GM12878 (cell line): ENCODE measurements at regions not wholly inside any gene's neighbourhood (a gene's known extent, or its start where the extent isn't known, plus 50 kb on each side); places are given as distances from the start of the nearest gene placed in this dataset.

ENCODE experiments used
- ATAC-seq: fragments of 200-7000 bp; cut with Tn5 transposase; 3 replicates; pipeline ENCODE4 v1.9.1; 2020; ENCODE audit warnings: mild to moderate bottlenecking, moderate library complexity
- BruUV-seq: library from RNA; stranded (reverse); fragments of 400-500 nt; replicated peaks from 2 replicates; lab custom pipeline; 2021; lab: Mats Ljungman, UMichigan
- CTCF ChIA-PET: fragments of 300-600 bp; sonication (Branson Sonifier 250); formaldehyde crosslinking; extraction: SDS; loops from one replicate; lab custom pipeline; 2021; ENCODE audit warnings: inconsistent platforms; lab: Yijun Ruan, JAX
- POLR2A ChIA-PET: fragments of 350-600 bp; formaldehyde crosslinking; extraction: SDS; loops from one replicate; lab custom pipeline; 2021; ENCODE audit warnings: inconsistent platforms; lab: Charles Lee
- RAD21 ChIA-PET: fragments of 300-600 bp; sonication (Branson Sonifier 250); formaldehyde crosslinking; loops from one replicate; lab custom pipeline; 2023; ENCODE audit warnings: antibody characterized with exemption; ENCODE audit not compliant: unreplicated experiment; lab: Charles Lee
- SMC1A ChIA-PET: fragments of 300-600 bp; sonication (Branson Sonifier 250); formaldehyde crosslinking; loops from one replicate; lab custom pipeline; 2023; ENCODE audit not compliant: unreplicated experiment, uncharacterized antibody; lab: Charles Lee
- DNase-seq: peaks from one replicate; pipeline ENCODE4 v3.0.0-alpha.2; 2011; ENCODE audit warnings: low read depth, low spot score
- FAIRE-seq: peaks from 3 replicates; lab custom pipeline; 2011; peaks lifted over from hg19 to GRCh38; lab: Jason Lieb, UNC
- H2AFZ ChIP-seq: 2 replicates; pipeline ENCODE4 v1.6.0; 2011; ENCODE audit warnings: low read depth, low read length, control low read depth; ENCODE audit not compliant: control insufficient read depth
- H3K27ac ChIP-seq: 2 replicates; pipeline ENCODE4 v1.5.1; 2011; ENCODE audit warnings: control low read depth; ENCODE audit not compliant: control insufficient read depth, insufficient read depth
- H3K27me3 ChIP-seq, 2 experiments: replicated peaks in 1 of 2; 2 replicates each; pipeline versions ENCODE4 v1.6.0 to v1.6.1; 2011; ENCODE audit warnings: low read length in 1 of 2; ENCODE audit not compliant: control insufficient read depth in 2 of 2, insufficient read depth in 2 of 2
- H3K36me3 ChIP-seq, 2 experiments: 2 replicates each; pipeline ENCODE4 v1.5.1; 2011; ENCODE audit warnings: low read length in 1 of 2; ENCODE audit not compliant: control insufficient read depth in 2 of 2, insufficient read depth in 2 of 2
- H3K4me1 ChIP-seq: 2 replicates; pipeline ENCODE4 v1.6.1; 2011; ENCODE audit warnings: mild to moderate bottlenecking, low read length, moderate library complexity, mixed read lengths; ENCODE audit not compliant: control insufficient read depth, insufficient read depth
- H3K4me2 ChIP-seq: 2 replicates; pipeline ENCODE4 v1.6.0; 2011; ENCODE audit warnings: control low read depth; ENCODE audit not compliant: control insufficient read depth, insufficient read depth
- H3K4me3 ChIP-seq: fragments of 200-600 bp; sonication (generic); 2 replicates; pipeline ENCODE4 v1.5.1; 2016
- H3K79me2 ChIP-seq: 2 replicates; pipeline ENCODE4 v1.6.0; 2011; ENCODE audit warnings: low read length; ENCODE audit not compliant: control insufficient read depth, insufficient read depth
- H3K9ac ChIP-seq: 2 replicates; pipeline ENCODE4 v1.8.0; 2011; ENCODE audit warnings: low read length, control low read depth, mixed read lengths; ENCODE audit not compliant: control insufficient read depth, insufficient read depth
- H3K9me3 ChIP-seq: replicated peaks from 3 replicates; pipeline ENCODE4 v1.5.1; 2011; ENCODE audit warnings: mild to moderate bottlenecking, low read length; ENCODE audit not compliant: control insufficient read depth, insufficient read depth
- H4K20me1 ChIP-seq: 2 replicates; pipeline ENCODE4 v1.6.0; 2011; ENCODE audit not compliant: control insufficient read depth, insufficient read depth
- BMI1 ChIP-seq: fragments of 450-650 bp; IDR thresholded peaks from 2 replicates; pipeline ENCODE4 v1.6.1; 2016; ENCODE audit warnings: mild to moderate bottlenecking, moderate library complexity, borderline replicate concordance
- MEF2B ChIP-seq: fragments of 450-650 bp; IDR thresholded peaks from 2 replicates; pipeline ENCODE4 v1.6.1; 2018; ENCODE audit warnings: mild to moderate bottlenecking, moderate library complexity; ENCODE audit not compliant: partially characterized antibody, poor library complexity, severe bottlenecking
- NR2C2 ChIP-seq: IDR thresholded peaks from 2 replicates; pipeline ENCODE4 v1.6.1; 2011; ENCODE audit warnings: borderline replicate concordance, low read depth; ENCODE audit not compliant: control insufficient read depth, insufficient read length
- SPI1 ChIP-seq: IDR thresholded peaks from 2 replicates; pipeline ENCODE4 v1.6.1; 2011; ENCODE audit warnings: low read depth, mild to moderate bottlenecking, low read length, moderate library complexity, borderline replicate concordance; ENCODE audit not compliant: insufficient read depth
- SUZ12 ChIP-seq: fragments of 200-600 bp; sonication (generic); IDR thresholded peaks from one replicate; pipeline ENCODE4 v1.6.1; 2018; ENCODE audit warnings: antibody characterized with exemption, mild to moderate bottlenecking; ENCODE audit not compliant: unreplicated experiment
- ZNF274 ChIP-seq: IDR thresholded peaks from one replicate; pipeline ENCODE4 v1.8.0; 2011; ENCODE audit not compliant: insufficient read length, insufficient read depth
- ZNF622 ChIP-seq: fragments of 450-650 bp; IDR thresholded peaks from 2 replicates; pipeline ENCODE4 v1.6.1; 2017; ENCODE audit warnings: mild to moderate bottlenecking, inconsistent platforms
- WGBS: methylation state at CpG from one replicate; pipeline ENCODE4 v1.1.6; 2016; ENCODE audit warnings: low lambda C conversion rate; ENCODE audit not compliant: insufficient replicate concordance, insufficient coverage; ENCODE audit errors: missing lambda C conversion rate; 5-methylcytosine and 5-hydroxymethylcytosine counted together
- in situ Hi-C: fragments of 300-500 bp; cut with MboI; formaldehyde crosslinking; loops from 9 replicates; pipeline ENCODE4 v1.14.3; 2018; ENCODE audit warnings: mixed read lengths
- intact Hi-C: fragments of 100-400 bp; cut with micrococcal nuclease; formaldehyde crosslinking; loops from one replicate; pipeline ENCODE4 v1.14.2; 2022; ENCODE audit not compliant: unreplicated experiment

- H3K27ac ChIP-seq: no peak overlapping the region
- ChIA-PET RAD21 (no interaction called here), SMC1A (no interaction called here), CTCF (interaction anchor here (0.5 kb wide), 1 partner anchor 328 kb away, joined by 3 read pairs; no protein-coding TSS in a partner anchor), POLR2A (no interaction called here)
- H3K9ac ChIP-seq: no peak overlapping the region
- H2AFZ ChIP-seq: no peak overlapping the region
- peaks cover 1 to 3% of the 10 kb centered on the region in 2 experiments; a peak in 2 of 4 replicates for H3K27me3 ChIP-seq
- H3K79me2 ChIP-seq: no peaks in the 10 kb centered on the region
- FAIRE-seq (no peak), DNase-seq (no peak), ATAC-seq (no peak)
- H3K9me3 ChIP-seq: no peaks in the 10 kb centered on the region
- in situ Hi-C loops (no loop called here), intact Hi-C loops (no loop called here)
- no peaks in the 10 kb centered on the region for H4K20me1 ChIP-seq
- BruUV-seq: no TSS peak
- WGBS: 43% methylated on average over 4 of the region's 4 CpGs
- H3K36me3 ChIP-seq: no peaks in the 10 kb centered on the region
- H3K4me1 ChIP-seq: no peaks in the 10 kb centered on the region
- TF ChIP-seq ZNF274 (no peak), BMI1 (no peak), ZNF622 (no peak), NR2C2 (no peak), SUZ12 (no peak)
- H3K4me2 ChIP-seq: no peak overlapping the region
- H3K4me3 ChIP-seq: no peak overlapping the region
These were observed 103.5 kb upstream of the SIX2 start for GRCh38 chr2:45112750-45113149.

GRCh38 chr2:45105050-45105582 is 95.9 kb upstream of the SIX2 start:
- H3K36me3 ChIP-seq: no peaks in the 10 kb centered on the region
- no peak overlapping the region for H3K27ac ChIP-seq
- WGBS: 89% methylated on average over 1 of the region's 1 CpG
- no peak for DNase-seq
- ChIA-PET POLR2A (no interaction called here), SMC1A (interaction anchor here (1.0 kb wide), 1 partner anchor 11 kb away, joined by 3 read pairs; no protein-coding TSS in a partner anchor), RAD21 (interaction anchor here (0.6 kb wide), 1 partner anchor 974 kb away, joined by 3 read pairs; no protein-coding TSS in a partner anchor), CTCF (interaction anchor here (0.6 kb wide), 1 partner anchor 45 kb away, joined by 3 read pairs; no protein-coding TSS in a partner anchor)
- no peak for ATAC-seq
- H3K9me3 ChIP-seq: no peaks in the 10 kb centered on the region
- no TSS peak for BruUV-seq
- no peaks in the 10 kb centered on the region for H4K20me1 ChIP-seq
- TF ChIP-seq SPI1: peak; percentile 61; the same call in 1 of the 2 replicates
- no peak for TF ChIP-seq MEF2B
- intact Hi-C loops (no loop called here), in situ Hi-C loops (no loop called here)
- H3K27me3 ChIP-seq: peaks cover 0 to 1% of the 10 kb centered on the region in 2 experiments; a peak in 2 of 4 replicates
- no peak for FAIRE-seq
- H3K79me2 ChIP-seq: no peaks in the 10 kb centered on the region
- H2AFZ ChIP-seq: no peak overlapping the region
- H3K4me1 ChIP-seq: peaks cover 4% of the 10 kb centered on the region; the same call in 1 of the 2 replicates
- no peak overlapping the region for H3K9ac ChIP-seq
- H3K4me3 ChIP-seq: no peak overlapping the region
- H3K4me2 ChIP-seq: no peak overlapping the region
